IMR-90 (cell line): ENCODE measurements at regions not wholly inside any gene's neighbourhood (a gene's known extent, or its start where the extent isn't known, plus 50 kb on each side); places are given as distances from the start of the nearest gene placed in this dataset.

ENCODE experiments used
- ATAC-seq: fragments of 200-7000 bp; cut with Tn5 transposase; 2 replicates; pipeline ENCODE4 v1.9.1; 2020; ENCODE audit warnings: low read depth, mild to moderate bottlenecking, moderate library complexity
- BruUV-seq: library from RNA; stranded (reverse); fragments of 400-500 nt; replicated peaks from 2 replicates; lab custom pipeline; 2021; lab: Mats Ljungman, UMichigan
- CTCF ChIA-PET: fragments of 300-600 bp; formaldehyde crosslinking; extraction: SDS; loops from one replicate; lab custom pipeline; 2021; ENCODE audit warnings: antibody characterized with exemption; lab: Yijun Ruan, JAX
- POLR2A ChIA-PET: fragments of 300-600 bp; sonication (Branson Sonifier 250); formaldehyde crosslinking; loops from one replicate; lab custom pipeline; 2022; ENCODE audit warnings: antibody characterized with exemption; ENCODE audit not compliant: unreplicated experiment; lab: Charles Lee
- DNase-seq: peaks from one replicate; pipeline ENCODE4 v3.0.0; 2013
- H2AFZ ChIP-seq: replicated peaks from 2 replicates; pipeline ENCODE3; 2013; ENCODE audit warnings: low read length, mild to moderate bottlenecking; ENCODE audit not compliant: poor library complexity
- H2AK5ac ChIP-seq: 2 replicates; pipeline ENCODE4 v1.6.1; 2013; ENCODE audit warnings: low read depth, low read length, inconsistent platforms
- H2AK9ac ChIP-seq: replicated peaks from 2 replicates; pipeline ENCODE3; 2013; ENCODE audit warnings: mild to moderate bottlenecking, low read depth, low read length, moderate library complexity; ENCODE audit not compliant: poor library complexity
- H2BK120ac ChIP-seq: 2 replicates; pipeline ENCODE4 v1.6.1; 2013; ENCODE audit warnings: low read depth, low read length, inconsistent platforms
- H2BK15ac ChIP-seq: 3 replicates; pipeline ENCODE4 v1.6.1; 2013; ENCODE audit warnings: low read depth, low read length, inconsistent platforms
- H2BK20ac ChIP-seq: 2 replicates; pipeline ENCODE4 v1.6.1; 2013; ENCODE audit warnings: low read depth, mild to moderate bottlenecking, inconsistent platforms, low read length, moderate library complexity
- H2BK5ac ChIP-seq: 2 replicates; pipeline ENCODE4 v1.6.1; 2013; ENCODE audit warnings: mild to moderate bottlenecking, low read depth, low read length, inconsistent platforms; ENCODE audit not compliant: poor library complexity, severe bottlenecking
- H3K14ac ChIP-seq: replicated peaks from 2 replicates; pipeline ENCODE4 v1.6.1; 2013; ENCODE audit warnings: low read depth, low read length, inconsistent platforms
- H3K18ac ChIP-seq: 2 replicates; pipeline ENCODE4 v1.6.1; 2013; ENCODE audit warnings: low read depth, low read length, control low read depth
- H3K23ac ChIP-seq: 2 replicates; pipeline ENCODE4 v1.6.1; 2013; ENCODE audit warnings: low read depth, low read length, inconsistent platforms
- H3K27ac ChIP-seq: 2 replicates; pipeline ENCODE4 v1.5.1; 2013; ENCODE audit warnings: mild to moderate bottlenecking, control low read depth, low read length; ENCODE audit not compliant: insufficient read depth
- H3K27me3 ChIP-seq: 2 replicates; pipeline ENCODE4 v1.6.1; 2013; ENCODE audit warnings: low read length; ENCODE audit not compliant: control insufficient read depth, insufficient read depth
- H3K36me3 ChIP-seq: 2 replicates; pipeline ENCODE4 v1.6.1; 2013; ENCODE audit warnings: low read length, mixed read lengths; ENCODE audit not compliant: control insufficient read depth, insufficient read depth
- H3K4ac ChIP-seq: 2 replicates; pipeline ENCODE4 v1.6.1; 2013; ENCODE audit warnings: low read depth, low read length, inconsistent platforms
- H3K4me1 ChIP-seq: 2 replicates; pipeline ENCODE4 v1.6.1; 2013; ENCODE audit warnings: low read length, mixed read lengths; ENCODE audit not compliant: control insufficient read depth, insufficient read depth
- H3K4me2 ChIP-seq: 2 replicates; pipeline ENCODE4 v1.6.1; 2013; ENCODE audit warnings: low read depth, mild to moderate bottlenecking, control low read depth, low read length, moderate library complexity
- H3K4me3 ChIP-seq: 2 replicates; pipeline ENCODE4 v1.5.1; 2013; ENCODE audit warnings: low read depth, mild to moderate bottlenecking, control low read depth, low read length, moderate library complexity; ENCODE audit not compliant: insufficient read depth
- H3K56ac ChIP-seq: 2 replicates; pipeline ENCODE4 v1.6.1; 2013; ENCODE audit warnings: low read length, inconsistent platforms; ENCODE audit not compliant: insufficient read depth; ENCODE audit errors: extremely low read depth
- H3K79me1 ChIP-seq, 2 experiments: 2 replicates each; pipeline ENCODE4 v1.6.1; 2013; ENCODE audit warnings: low read length in 2 of 2, inconsistent platforms in 1 of 2, low read depth in 1 of 2
- H3K9ac ChIP-seq: 2 replicates; pipeline ENCODE4 v1.6.1; 2013; ENCODE audit warnings: low read depth, low read length, control low read depth
- H3K9me1 ChIP-seq: 2 replicates; pipeline ENCODE4 v1.6.1; 2013; ENCODE audit warnings: low read length, inconsistent platforms; ENCODE audit not compliant: insufficient read depth
- H3K9me3 ChIP-seq: 2 replicates; pipeline ENCODE4 v1.6.1; 2013; ENCODE audit warnings: low read length; ENCODE audit not compliant: control insufficient read depth, insufficient read depth
- H4K20me1 ChIP-seq: 2 replicates; pipeline ENCODE4 v1.6.1; 2013; ENCODE audit warnings: low read length, inconsistent platforms; ENCODE audit not compliant: insufficient read depth
- H4K5ac ChIP-seq: 2 replicates; pipeline ENCODE4 v1.6.1; 2013; ENCODE audit warnings: mild to moderate bottlenecking, low read depth, low read length, control low read depth
- H4K8ac ChIP-seq, 2 experiments: 2 replicates each; pipeline ENCODE4 v1.6.1; 2013; ENCODE audit warnings: low read depth in 2 of 2, low read length in 2 of 2, control low read depth in 1 of 2, inconsistent platforms in 1 of 2
- H4K91ac ChIP-seq: 2 replicates; pipeline ENCODE4 v1.6.1; 2013; ENCODE audit warnings: low read depth, low read length, inconsistent platforms; ENCODE audit not compliant: insufficient read depth
- BHLHE40 ChIP-seq: fragments of 150-350 bp; IDR thresholded peaks from 2 replicates; pipeline ENCODE4 v1.6.1; 2016; ENCODE audit warnings: mild to moderate bottlenecking, low read depth, low read length
- CEBPB ChIP-seq: IDR thresholded peaks from 2 replicates; pipeline ENCODE4 v1.6.1; 2012; ENCODE audit warnings: low read depth, low read length, improper control_type of control experiment
- CHD1 ChIP-seq: IDR thresholded peaks from 2 replicates; pipeline ENCODE4 v1.6.1; 2012; ENCODE audit warnings: low read depth, low read length, improper control_type of control experiment
- CTCF ChIP-seq: conservative IDR thresholded peaks from 2 replicates; pipeline ENCODE4 v1.5.1; 2012; ENCODE audit warnings: mild to moderate bottlenecking, low read depth, low read length, improper control_type of control experiment
- ELK1 ChIP-seq: fragments of 150-350 bp; IDR thresholded peaks from 2 replicates; pipeline ENCODE4 v1.6.1; 2016; ENCODE audit warnings: low read depth, mild to moderate bottlenecking, low read length, moderate library complexity, borderline replicate concordance
- FOS ChIP-seq: fragments of 150-350 bp; IDR thresholded peaks from 2 replicates; pipeline ENCODE4 v1.6.1; 2016; ENCODE audit warnings: low read depth, low read length
- MAFK ChIP-seq: IDR thresholded peaks from 2 replicates; pipeline ENCODE4 v1.6.1; 2012; ENCODE audit warnings: low read depth, low read length, improper control_type of control experiment
- MAZ ChIP-seq: IDR thresholded peaks from 2 replicates; pipeline ENCODE4 v1.6.1; 2012; ENCODE audit warnings: low read depth, mild to moderate bottlenecking, low read length, improper control_type of control experiment, moderate library complexity, borderline replicate concordance
- MXI1 ChIP-seq: IDR thresholded peaks from 2 replicates; pipeline ENCODE4 v1.6.1; 2012; ENCODE audit warnings: low read depth, mild to moderate bottlenecking, low read length, moderate library complexity, borderline replicate concordance
- NFE2L2 ChIP-seq: fragments of 150-350 bp; IDR thresholded peaks from 2 replicates; pipeline ENCODE4 v1.6.1; 2016; ENCODE audit warnings: low read depth, mild to moderate bottlenecking, low read length
- POLR2A ChIP-seq: IDR thresholded peaks from 2 replicates; pipeline ENCODE4 v1.6.1; 2012; ENCODE audit warnings: mild to moderate bottlenecking, low read depth, low read length
- RAD21 ChIP-seq: IDR thresholded peaks from 2 replicates; pipeline ENCODE4 v1.6.1; 2012; ENCODE audit warnings: low read length, improper control_type of control experiment
- RCOR1 ChIP-seq: IDR thresholded peaks from 2 replicates; pipeline ENCODE4 v1.6.1; 2012; ENCODE audit warnings: mild to moderate bottlenecking, low read length, improper control_type of control experiment; ENCODE audit not compliant: insufficient replicate concordance
- RFX5 ChIP-seq: IDR thresholded peaks from 2 replicates; pipeline ENCODE4 v1.8.0; 2012; ENCODE audit warnings: low read depth, mild to moderate bottlenecking, low read length, moderate library complexity
- SMC3 ChIP-seq: fragments of 150-350 bp; IDR thresholded peaks from 2 replicates; pipeline ENCODE4 v1.6.1; 2016; ENCODE audit warnings: low read depth, mild to moderate bottlenecking, antibody characterized with exemption, low read length, moderate library complexity
- USF2 ChIP-seq: fragments of 150-350 bp; IDR thresholded peaks from 2 replicates; pipeline ENCODE4 v1.6.1; 2017; ENCODE audit warnings: mild to moderate bottlenecking, antibody characterized with exemption, low read length, low read depth
- WGBS, 2 experiments: methylation state at CpG; one replicate each; pipeline versions ENCODE4 v1.1.5 to v1.1.7; 2013; ENCODE audit warnings: missing lambda C conversion rate in 2 of 2; ENCODE audit not compliant: insufficient read length in 1 of 2; ENCODE audit errors: extremely low coverage in 2 of 2; 5-methylcytosine and 5-hydroxymethylcytosine counted together
- dilution Hi-C: fragments of 300-500 bp; cut with HindIII; formaldehyde crosslinking; loops from one replicate; pipeline ENCODE4 v1.14.3; 2018; ENCODE audit warnings: low sequenced_read_pairs; ENCODE audit not compliant: unreplicated experiment
- in situ Hi-C: fragments of 300-500 bp; cut with MboI; formaldehyde crosslinking; loops from 3 replicates; pipeline ENCODE4 v1.14.3; 2019; ENCODE audit warnings: low sequenced_read_pairs, inconsistent platforms, mixed read lengths
- intact Hi-C: fragments of 100-400 bp; cut with micrococcal nuclease; formaldehyde crosslinking; loops from 2 replicates; pipeline ENCODE4 v1.10.0; 2022

- Histone ChIP-seq H4K91ac (peak overlapping the region; percentile 92), H2BK20ac (peak overlapping the region; percentile 96), H2AFZ (peak overlapping the region; percentile 60), H4K5ac (peak overlapping the region; percentile 69; the same call in 1 of the 2 replicates), H3K4me2 (peak overlapping the region; percentile 7; the same call in 1 of the 2 replicates), H3K56ac (peak overlapping the region; percentile 65), H3K9me1 (peaks cover 7% of the 10 kb centered on the region), H2AK5ac (peak overlapping the region; percentile 84), H2BK120ac (peak overlapping the region; percentile 97), H2BK5ac (peak overlapping the region; percentile 93), H3K23ac (peak overlapping the region; percentile 89), H3K18ac (peak overlapping the region; percentile 94), H2BK15ac (peak overlapping the region; percentile 98), H3K4me1 (peaks cover 8% of the 10 kb centered on the region), H3K27ac (peak overlapping the region; percentile 75), H3K4me3 (no peak overlapping the region), H3K27me3 (no peaks in the 10 kb centered on the region), H3K14ac (peak overlapping the region; percentile 94), H2AK9ac (peak overlapping the region; percentile 30), H3K79me1 (no peaks in the 10 kb centered on the region; a peak in 1 of 4 replicates), H3K9ac (no peak overlapping the region), H4K20me1 (no peaks in the 10 kb centered on the region), H4K8ac (peak overlapping the region; percentile 70 to 83), H3K4ac (peak overlapping the region; percentile 86), H3K9me3 (no peaks in the 10 kb centered on the region), H3K36me3 (no peaks in the 10 kb centered on the region)
- ATAC-seq (peak; percentile 87), DNase-seq (peak; percentile 84)
- ChIA-PET POLR2A (no interaction called here), CTCF (no interaction called here)
- dilution Hi-C loops, result no loop called here
- no CpG with 5 or more reads among the region's 1 CpG for WGBS, 2 experiments
- in situ Hi-C loops, result no loop called here
- TF ChIP-seq USF2 (no peak), RFX5 (no peak), RCOR1 (no peak), BHLHE40 (no peak), SMC3 (no peak), MAFK (peak; percentile 58; the same call in 1 of the 2 replicates), MXI1 (no peak), ELK1 (no peak), CTCF (no peak), NFE2L2 (no peak), POLR2A (no peak), CHD1 (no peak), RAD21 (no peak), CEBPB (0 out of 2 replicates have a peak, but pooled peaks have one; percentile 5), MAZ (no peak), FOS (peak; percentile 60; the same call in 1 of the 2 replicates)
- no TSS peak for BruUV-seq
- intact Hi-C loops, result no loop called here
These were observed 407.0 kb downstream of the ENC1 start for GRCh38 chr5:74233571-74233970.
